Erythroblast (primary cell): ENCODE measurements at regions not wholly inside any gene's neighbourhood (a gene's known extent, or its start where the extent isn't known, plus 50 kb on each side); places are given as distances from the start of the nearest gene placed in this dataset.

Source experiments
- GATA1 ChIP-seq: IDR thresholded peaks from 2 replicates; pipeline ENCODE4 v1.6.1; 2011; ENCODE audit warnings: low read depth, mild to moderate bottlenecking, control low read depth, low read length, moderate library complexity
- POLR2A ChIP-seq: IDR thresholded peaks from 2 replicates; pipeline ENCODE4 v1.6.1; 2011; ENCODE audit warnings: mild to moderate bottlenecking, low read length

DNA sequence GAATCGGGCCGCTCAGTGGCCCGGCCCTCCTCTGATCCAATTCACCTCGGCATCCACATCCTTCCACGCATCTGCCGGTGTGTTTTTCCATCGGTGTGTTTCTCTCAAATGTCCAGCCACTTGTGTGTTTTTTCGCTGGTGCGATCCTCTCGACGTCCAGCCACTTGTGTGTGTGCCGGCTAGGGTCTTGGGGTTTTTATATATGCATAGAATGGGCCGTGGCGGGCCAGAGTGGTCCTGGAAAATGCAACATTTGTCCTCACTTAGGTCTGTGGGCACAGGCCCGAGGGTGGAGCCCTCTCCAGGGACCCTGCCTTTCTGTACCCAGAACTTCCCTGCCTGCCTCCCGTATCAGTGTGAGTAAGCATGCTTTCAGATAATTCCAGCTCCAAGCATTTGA is 1106.4 kb downstream of the AMY1C start:
- TF ChIP-seq POLR2A (no peak), GATA1 (no peak)
